Neural cell (in vitro differentiated cells): ENCODE measurements at regions not wholly inside any gene's neighbourhood (a gene's known extent, or its start where the extent isn't known, plus 50 kb on each side); places are given as distances from the start of the nearest gene placed in this dataset.

Source experiments
- H2AFZ ChIP-seq: fragments of 200-600, 300-800 bp; sonication (generic), shearing (Covaris generic); 2 replicates; pipeline ENCODE4 v1.6.0; 2014; ENCODE audit warnings: low read depth, mild to moderate bottlenecking, antibody characterized with exemption, low read length, moderate library complexity
- H3F3A ChIP-seq: fragments of 200-600 bp; shearing (Covaris generic); 2 replicates; pipeline ENCODE4 v1.6.1; 2016; ENCODE audit warnings: mild to moderate bottlenecking, moderate library complexity, mixed read lengths, antibody characterized with exemption, low read length; ENCODE audit not compliant: insufficient read depth, poor library complexity, severe bottlenecking
- H3K27ac ChIP-seq: fragments of 200-600, 300-800 bp; sonication (generic), shearing (Covaris generic); 2 replicates; pipeline ENCODE4 v1.5.1; 2014; ENCODE audit warnings: mild to moderate bottlenecking, low read length, moderate library complexity
- H3K27me3 ChIP-seq: fragments of 300-800, 200-600 bp; sonication (generic), shearing (Covaris generic); 2 replicates; pipeline ENCODE4 v1.6.0; 2014; ENCODE audit warnings: mild to moderate bottlenecking, low read depth, low read length, moderate library complexity; ENCODE audit not compliant: insufficient read depth
- H3K36me3 ChIP-seq: fragments of 300-800, 200-600 bp; sonication (generic), shearing (Covaris generic); 2 replicates; pipeline ENCODE4 v1.5.1; 2014; ENCODE audit warnings: mild to moderate bottlenecking, antibody characterized with exemption, low read length, moderate library complexity; ENCODE audit not compliant: insufficient read depth
- H3K4me2 ChIP-seq: fragments of 300-800, 200-600 bp; sonication (generic), shearing (Covaris generic); 2 replicates; pipeline ENCODE4 v1.6.0; 2014; ENCODE audit warnings: mild to moderate bottlenecking, low read length
- H3K4me3 ChIP-seq: fragments of 300-800, 200-600 bp; sonication (generic), shearing (Covaris generic); 2 replicates; pipeline ENCODE4 v1.5.1; 2014; ENCODE audit warnings: mild to moderate bottlenecking, low read length, moderate library complexity
- H3K79me2 ChIP-seq: fragments of 200-600 bp; shearing (Covaris generic); replicated peaks from 2 replicates; pipeline ENCODE4 v1.6.0; 2014; ENCODE audit warnings: mild to moderate bottlenecking, low read length, moderate library complexity; ENCODE audit not compliant: insufficient read depth
- H3K9ac ChIP-seq: fragments of 300-800, 200-600 bp; sonication (generic), shearing (Covaris generic); 2 replicates; pipeline ENCODE4 v1.6.1; 2016; ENCODE audit warnings: mild to moderate bottlenecking, low read length, mixed read lengths
- H3K9me2 ChIP-seq: fragments of 200-600 bp; shearing (Covaris generic); 2 replicates; pipeline ENCODE4 v1.6.1; 2016; ENCODE audit warnings: mild to moderate bottlenecking, low read length, mixed read lengths; ENCODE audit not compliant: insufficient read depth
- H3K9me3 ChIP-seq: fragments of 200-600, 300-800 bp; sonication (generic), shearing (Covaris generic); 2 replicates; pipeline ENCODE4 v1.6.1; 2016; ENCODE audit warnings: mild to moderate bottlenecking, mixed run types, low read length, moderate library complexity, mixed read lengths
- H4K20me1 ChIP-seq: fragments of 200-600 bp; shearing (Covaris generic); 2 replicates; pipeline ENCODE4 v1.6.1; 2016; ENCODE audit warnings: mild to moderate bottlenecking, mixed run types; ENCODE audit not compliant: insufficient read depth
- EP300 ChIP-seq: fragments of 450-650 bp; conservative IDR thresholded peaks from 2 replicates; pipeline ENCODE4 v1.6.1; 2014; ENCODE audit warnings: antibody characterized with exemption, mild to moderate bottlenecking, moderate library complexity; ENCODE audit not compliant: poor library complexity, severe bottlenecking
- EZH2 ChIP-seq: fragments of 200-600, 300-800 bp; shearing (Covaris generic), sonication (generic); IDR thresholded peaks from 2 replicates; pipeline ENCODE4 v1.6.1; 2014; ENCODE audit warnings: antibody characterized with exemption, low read length, borderline replicate concordance, mild to moderate bottlenecking; ENCODE audit not compliant: insufficient read depth, poor library complexity, severe bottlenecking
- MXI1 ChIP-seq: fragments of 450-650 bp; conservative IDR thresholded peaks from 2 replicates; pipeline ENCODE4 v1.6.1; 2014; ENCODE audit warnings: antibody characterized with exemption, mild to moderate bottlenecking; ENCODE audit not compliant: poor library complexity, severe bottlenecking
- POLR2AphosphoS5 ChIP-seq: IDR thresholded peaks from 2 replicates; pipeline ENCODE4 v1.6.1; 2012
- RAD21 ChIP-seq: fragments of 450-650 bp; conservative IDR thresholded peaks from 2 replicates; pipeline ENCODE4 v1.6.1; 2014; ENCODE audit warnings: antibody characterized with exemption, mild to moderate bottlenecking, moderate library complexity
- SMC3 ChIP-seq: fragments of 450-650 bp; conservative IDR thresholded peaks from 2 replicates; pipeline ENCODE4 v1.6.1; 2014; ENCODE audit warnings: antibody characterized with exemption, mild to moderate bottlenecking, moderate library complexity; ENCODE audit not compliant: poor library complexity
- TAF1 ChIP-seq: IDR thresholded peaks from 2 replicates; pipeline ENCODE4 v1.6.1; 2012; ENCODE audit warnings: low read depth
- TF ChIP-seq, protein P1 (sequence below): IDR thresholded peaks from 2 replicates; pipeline ENCODE4 v1.6.1; 2012; ENCODE audit warnings: borderline replicate concordance
- TF ChIP-seq, protein P2 (sequence below): fragments of 450-650 bp; IDR thresholded peaks from 2 replicates; pipeline ENCODE4 v1.5.1; 2014; ENCODE audit warnings: antibody characterized with exemption, mild to moderate bottlenecking, moderate library complexity; ENCODE audit not compliant: poor library complexity, severe bottlenecking

DNA sequence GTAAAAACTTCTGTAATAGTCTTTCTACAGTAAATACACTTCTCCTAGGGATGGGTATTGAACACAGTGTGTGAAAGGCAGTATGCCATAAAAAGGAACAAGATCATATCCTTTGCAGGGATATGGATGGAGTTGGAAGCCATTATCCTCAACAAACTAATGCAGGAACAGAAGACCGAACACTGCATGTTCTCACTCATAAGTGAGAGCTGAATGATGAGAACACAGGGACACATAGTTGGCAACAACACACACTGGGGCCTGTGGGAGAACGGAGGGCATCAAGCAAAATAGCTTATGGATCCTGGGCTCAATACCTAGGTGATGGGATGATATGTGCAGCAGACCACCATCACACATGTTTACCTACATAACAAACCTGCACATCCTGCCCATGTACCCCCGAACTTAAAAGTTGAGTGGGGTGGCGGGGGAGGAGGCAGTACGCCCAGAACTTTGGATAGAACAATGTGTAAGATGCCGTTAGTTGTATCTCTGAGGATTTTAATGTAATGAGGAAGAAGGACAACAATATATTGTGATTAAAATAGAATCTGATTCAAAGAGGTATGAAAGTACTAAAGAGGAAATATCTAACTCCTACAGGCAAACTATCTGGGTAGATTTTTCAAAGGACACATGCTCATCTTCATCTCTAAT, 183.2 kb downstream of the NDFIP2 start:
- H3K4me2 ChIP-seq = no peak overlapping the region
- H4K20me1 ChIP-seq = no peaks in the 10 kb centered on the region
- TF ChIP-seq TAF1 (no peak), EZH2 (no peak), MXI1 (no peak), POLR2AphosphoS5 (no peak), EP300 (no peak), RAD21 (no peak), SMC3 (no peak)
- TF ChIP-seq, protein P1, sequence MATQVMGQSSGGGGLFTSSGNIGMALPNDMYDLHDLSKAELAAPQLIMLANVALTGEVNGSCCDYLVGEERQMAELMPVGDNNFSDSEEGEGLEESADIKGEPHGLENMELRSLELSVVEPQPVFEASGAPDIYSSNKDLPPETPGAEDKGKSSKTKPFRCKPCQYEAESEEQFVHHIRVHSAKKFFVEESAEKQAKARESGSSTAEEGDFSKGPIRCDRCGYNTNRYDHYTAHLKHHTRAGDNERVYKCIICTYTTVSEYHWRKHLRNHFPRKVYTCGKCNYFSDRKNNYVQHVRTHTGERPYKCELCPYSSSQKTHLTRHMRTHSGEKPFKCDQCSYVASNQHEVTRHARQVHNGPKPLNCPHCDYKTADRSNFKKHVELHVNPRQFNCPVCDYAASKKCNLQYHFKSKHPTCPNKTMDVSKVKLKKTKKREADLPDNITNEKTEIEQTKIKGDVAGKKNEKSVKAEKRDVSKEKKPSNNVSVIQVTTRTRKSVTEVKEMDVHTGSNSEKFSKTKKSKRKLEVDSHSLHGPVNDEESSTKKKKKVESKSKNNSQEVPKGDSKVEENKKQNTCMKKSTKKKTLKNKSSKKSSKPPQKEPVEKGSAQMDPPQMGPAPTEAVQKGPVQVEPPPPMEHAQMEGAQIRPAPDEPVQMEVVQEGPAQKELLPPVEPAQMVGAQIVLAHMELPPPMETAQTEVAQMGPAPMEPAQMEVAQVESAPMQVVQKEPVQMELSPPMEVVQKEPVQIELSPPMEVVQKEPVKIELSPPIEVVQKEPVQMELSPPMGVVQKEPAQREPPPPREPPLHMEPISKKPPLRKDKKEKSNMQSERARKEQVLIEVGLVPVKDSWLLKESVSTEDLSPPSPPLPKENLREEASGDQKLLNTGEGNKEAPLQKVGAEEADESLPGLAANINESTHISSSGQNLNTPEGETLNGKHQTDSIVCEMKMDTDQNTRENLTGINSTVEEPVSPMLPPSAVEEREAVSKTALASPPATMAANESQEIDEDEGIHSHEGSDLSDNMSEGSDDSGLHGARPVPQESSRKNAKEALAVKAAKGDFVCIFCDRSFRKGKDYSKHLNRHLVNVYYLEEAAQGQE = no peak
- TF ChIP-seq, protein P2, sequence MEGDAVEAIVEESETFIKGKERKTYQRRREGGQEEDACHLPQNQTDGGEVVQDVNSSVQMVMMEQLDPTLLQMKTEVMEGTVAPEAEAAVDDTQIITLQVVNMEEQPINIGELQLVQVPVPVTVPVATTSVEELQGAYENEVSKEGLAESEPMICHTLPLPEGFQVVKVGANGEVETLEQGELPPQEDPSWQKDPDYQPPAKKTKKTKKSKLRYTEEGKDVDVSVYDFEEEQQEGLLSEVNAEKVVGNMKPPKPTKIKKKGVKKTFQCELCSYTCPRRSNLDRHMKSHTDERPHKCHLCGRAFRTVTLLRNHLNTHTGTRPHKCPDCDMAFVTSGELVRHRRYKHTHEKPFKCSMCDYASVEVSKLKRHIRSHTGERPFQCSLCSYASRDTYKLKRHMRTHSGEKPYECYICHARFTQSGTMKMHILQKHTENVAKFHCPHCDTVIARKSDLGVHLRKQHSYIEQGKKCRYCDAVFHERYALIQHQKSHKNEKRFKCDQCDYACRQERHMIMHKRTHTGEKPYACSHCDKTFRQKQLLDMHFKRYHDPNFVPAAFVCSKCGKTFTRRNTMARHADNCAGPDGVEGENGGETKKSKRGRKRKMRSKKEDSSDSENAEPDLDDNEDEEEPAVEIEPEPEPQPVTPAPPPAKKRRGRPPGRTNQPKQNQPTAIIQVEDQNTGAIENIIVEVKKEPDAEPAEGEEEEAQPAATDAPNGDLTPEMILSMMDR = no peak
- no peak overlapping the region for H3K27ac ChIP-seq
- H3F3A ChIP-seq = no peaks in the 10 kb centered on the region
- H3K9me3 ChIP-seq = no peaks in the 10 kb centered on the region
- no peaks in the 10 kb centered on the region for H3K9me2 ChIP-seq
- no peak overlapping the region for H3K4me3 ChIP-seq
- no peaks in the 10 kb centered on the region for H3K27me3 ChIP-seq
- no peak overlapping the region for H3K9ac ChIP-seq
- no peaks in the 10 kb centered on the region for H3K79me2 ChIP-seq
- H3K36me3 ChIP-seq = no peaks in the 10 kb centered on the region
- no peak overlapping the region for H2AFZ ChIP-seq

DNA sequence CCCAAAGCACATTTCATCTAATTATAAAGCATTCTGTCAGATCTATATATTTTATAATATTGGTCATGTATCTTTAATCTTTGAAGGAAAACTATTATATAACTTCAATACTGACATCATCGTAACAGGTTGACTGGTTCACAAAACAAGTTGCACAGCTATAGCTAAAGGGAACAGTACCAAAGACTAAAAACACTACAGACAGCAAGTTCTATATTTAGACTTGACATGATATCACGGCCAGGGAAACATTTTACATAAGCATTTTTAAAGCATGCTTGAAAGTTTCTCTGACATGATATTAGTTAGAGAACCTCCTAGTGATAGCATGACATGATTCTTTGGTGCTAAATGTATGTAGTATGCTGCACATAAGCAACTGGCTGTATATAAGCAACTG, 182.5 kb downstream of the NDFIP2 start:
- Histone ChIP-seq H3K4me2 (no peak overlapping the region), H3K36me3 (no peaks in the 10 kb centered on the region), H4K20me1 (no peaks in the 10 kb centered on the region), H2AFZ (no peak overlapping the region), H3F3A (no peaks in the 10 kb centered on the region), H3K27ac (no peak overlapping the region), H3K9ac (no peak overlapping the region), H3K9me3 (no peaks in the 10 kb centered on the region), H3K9me2 (no peaks in the 10 kb centered on the region), H3K79me2 (no peaks in the 10 kb centered on the region), H3K4me3 (no peak overlapping the region), H3K27me3 (no peaks in the 10 kb centered on the region)
- TF ChIP-seq EP300 (no peak), POLR2AphosphoS5 (no peak), EZH2 (no peak), MXI1 (no peak), TAF1 (no peak), RAD21 (no peak), SMC3 (no peak)
- TF ChIP-seq, protein P1 = no peak
- TF ChIP-seq, protein P2 = no peak
